ENCODE measurements at regions not wholly inside any gene's neighbourhood (a gene's known extent, or its start where the extent isn't known, plus 50 kb on each side); places are given as distances from the start of the nearest gene placed in this dataset.

- TF ChIP-seq CTCF (IDR thresholded peaks at IDR 0.05; ENCODE audit: low read length) = no peak
- TF ChIP-seq EZH2 (optimal IDR thresholded peaks at IDR 0.05; ENCODE audit: low read depth, low read length) = no peak
- TF ChIP-seq EZH2phosphoT487 (IDR thresholded peaks at IDR 0.05; ENCODE audit: low read length) = no peak
These were observed 158.1 kb downstream of the RBM43 start for GRCh38 chr2:151103551-151103950.
